Tibial nerve (tissue), 3 donors: ENCODE measurements at regions not wholly inside any gene's neighbourhood (a gene's known extent, or its start where the extent isn't known, plus 50 kb on each side); places are given as distances from the start of the nearest gene placed in this dataset.

Experiments
- POLR2A ChIP-seq, 2 donors: fragments of 450-650 bp; IDR thresholded peaks; one replicate each; pipeline ENCODE4 v1.6.1; 2017; ENCODE audit warnings: antibody characterized with exemption in 2 of 2, mild to moderate bottlenecking in 2 of 2, moderate library complexity in 2 of 2
- TF ChIP-seq, protein P1 (sequence below), 5 experiments: fragments of 200-600 bp in 3 of 5; fragments of 450-650 bp in 2 of 5; sonication (generic) in 3 of 5; IDR thresholded peaks; one replicate each; pipeline ENCODE4 v1.5.1; 2016 to 2019; ENCODE audit warnings: antibody characterized with exemption in 5 of 5, mild to moderate bottlenecking in 3 of 5, moderate library complexity in 2 of 5

DNA sequence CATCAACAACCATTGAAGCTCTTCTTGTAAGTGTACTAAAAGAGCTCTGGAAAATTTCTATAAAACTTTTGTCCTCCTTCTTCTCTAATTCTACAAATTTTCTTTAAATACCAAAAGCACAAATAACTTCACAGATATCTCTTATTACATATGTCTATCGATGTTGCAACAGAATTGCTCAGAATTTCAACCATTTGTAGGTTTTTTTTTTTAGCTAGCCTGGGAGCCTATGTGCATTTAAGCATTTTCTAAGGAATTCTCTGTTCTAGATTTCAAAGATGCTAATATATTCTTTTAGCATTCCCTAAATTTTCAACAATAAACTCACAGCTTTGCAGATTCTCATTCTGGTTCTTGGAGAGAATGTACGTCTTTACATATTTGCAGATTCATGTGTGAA, 774.3 kb upstream of the NR2F2 start:
- TF ChIP-seq, protein P1, sequence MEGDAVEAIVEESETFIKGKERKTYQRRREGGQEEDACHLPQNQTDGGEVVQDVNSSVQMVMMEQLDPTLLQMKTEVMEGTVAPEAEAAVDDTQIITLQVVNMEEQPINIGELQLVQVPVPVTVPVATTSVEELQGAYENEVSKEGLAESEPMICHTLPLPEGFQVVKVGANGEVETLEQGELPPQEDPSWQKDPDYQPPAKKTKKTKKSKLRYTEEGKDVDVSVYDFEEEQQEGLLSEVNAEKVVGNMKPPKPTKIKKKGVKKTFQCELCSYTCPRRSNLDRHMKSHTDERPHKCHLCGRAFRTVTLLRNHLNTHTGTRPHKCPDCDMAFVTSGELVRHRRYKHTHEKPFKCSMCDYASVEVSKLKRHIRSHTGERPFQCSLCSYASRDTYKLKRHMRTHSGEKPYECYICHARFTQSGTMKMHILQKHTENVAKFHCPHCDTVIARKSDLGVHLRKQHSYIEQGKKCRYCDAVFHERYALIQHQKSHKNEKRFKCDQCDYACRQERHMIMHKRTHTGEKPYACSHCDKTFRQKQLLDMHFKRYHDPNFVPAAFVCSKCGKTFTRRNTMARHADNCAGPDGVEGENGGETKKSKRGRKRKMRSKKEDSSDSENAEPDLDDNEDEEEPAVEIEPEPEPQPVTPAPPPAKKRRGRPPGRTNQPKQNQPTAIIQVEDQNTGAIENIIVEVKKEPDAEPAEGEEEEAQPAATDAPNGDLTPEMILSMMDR (IDR thresholded peaks at IDR 0.05) = no peak
- no peak for TF ChIP-seq POLR2A (IDR thresholded peaks at IDR 0.05)
